ENCODE measurements at regions not wholly inside any gene's neighbourhood (a gene's known extent, or its start where the extent isn't known, plus 50 kb on each side); places are given as distances from the start of the nearest gene placed in this dataset.
A peak's percentile ranks its signal among the peaks of the same experiment; 100 is the strongest.

- TF ChIP-seq, protein P1, sequence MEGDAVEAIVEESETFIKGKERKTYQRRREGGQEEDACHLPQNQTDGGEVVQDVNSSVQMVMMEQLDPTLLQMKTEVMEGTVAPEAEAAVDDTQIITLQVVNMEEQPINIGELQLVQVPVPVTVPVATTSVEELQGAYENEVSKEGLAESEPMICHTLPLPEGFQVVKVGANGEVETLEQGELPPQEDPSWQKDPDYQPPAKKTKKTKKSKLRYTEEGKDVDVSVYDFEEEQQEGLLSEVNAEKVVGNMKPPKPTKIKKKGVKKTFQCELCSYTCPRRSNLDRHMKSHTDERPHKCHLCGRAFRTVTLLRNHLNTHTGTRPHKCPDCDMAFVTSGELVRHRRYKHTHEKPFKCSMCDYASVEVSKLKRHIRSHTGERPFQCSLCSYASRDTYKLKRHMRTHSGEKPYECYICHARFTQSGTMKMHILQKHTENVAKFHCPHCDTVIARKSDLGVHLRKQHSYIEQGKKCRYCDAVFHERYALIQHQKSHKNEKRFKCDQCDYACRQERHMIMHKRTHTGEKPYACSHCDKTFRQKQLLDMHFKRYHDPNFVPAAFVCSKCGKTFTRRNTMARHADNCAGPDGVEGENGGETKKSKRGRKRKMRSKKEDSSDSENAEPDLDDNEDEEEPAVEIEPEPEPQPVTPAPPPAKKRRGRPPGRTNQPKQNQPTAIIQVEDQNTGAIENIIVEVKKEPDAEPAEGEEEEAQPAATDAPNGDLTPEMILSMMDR (IDR thresholded peaks at IDR 0.05) = no peak
- TF ChIP-seq POLR2A (IDR thresholded peaks at IDR 0.05) = no peak
- intact Hi-C loops (cut with DNase I; ENCODE audit: low total_unique reads) = loop anchor here (5.0 kb wide), 1 partner anchor 1678 kb away; no protein-coding TSS in a partner anchor
- no peak overlapping the region for H3K4me3 ChIP-seq (ENCODE audit: low read depth, poor library complexity, severe bottlenecking)
- WGBS, 2 donors = 42% methylated on average over 12 to 13 of the region's 13 CpGs
- no peak for DNase-seq (ENCODE audit: low spot score in 2 of 2)
Measured at GRCh38 chr6:165835410-165835851, 172.4 kb upstream of the PDE10A start.

DNA sequence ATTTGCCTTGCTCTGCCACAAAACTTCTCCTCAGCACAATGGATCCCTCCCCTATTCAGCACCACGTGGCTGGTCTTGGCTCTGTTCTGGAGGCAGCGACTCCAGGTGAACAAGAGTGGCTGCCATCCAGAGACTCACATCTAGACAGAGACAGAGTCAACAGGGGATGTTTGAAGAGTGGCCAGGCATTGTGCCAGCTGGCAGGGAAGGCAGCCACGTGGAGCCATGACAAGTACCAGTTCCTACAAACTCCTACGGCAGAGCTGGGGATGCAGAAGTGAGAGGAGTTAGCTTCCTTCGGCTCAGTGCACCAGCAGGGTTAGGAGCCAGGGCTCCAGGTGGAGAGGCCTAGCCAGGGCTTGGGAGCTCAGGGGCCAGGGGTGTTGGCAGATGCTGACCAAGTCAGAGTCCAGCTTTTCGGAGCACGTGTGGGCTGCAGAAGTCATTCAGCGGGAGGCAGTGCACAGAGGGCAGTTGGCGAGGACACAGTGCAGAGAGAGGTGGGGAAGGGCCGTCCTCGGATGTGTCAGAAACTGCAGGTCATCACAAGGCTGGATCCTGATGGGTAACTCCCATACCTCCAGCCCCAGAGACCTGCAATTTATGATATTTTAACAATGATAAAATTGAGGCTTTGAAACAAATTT, 171.7 kb upstream of the PDE10A start:
- 37 to 40% methylated on average over 10 to 11 of the region's 11 CpGs for WGBS, 2 donors
- intact Hi-C loops (cut with DNase I; ENCODE audit: low total_unique reads) = loop anchor here (5.0 kb wide), 1 partner anchor 1677 kb away; no protein-coding TSS in a partner anchor

GRCh38 chr6:165833355-165833754, 170.3 kb upstream of the PDE10A start:
- TF ChIP-seq POLR2A (IDR thresholded peaks at IDR 0.05) = no peak
- TF ChIP-seq, protein P1 (IDR thresholded peaks at IDR 0.05) = no peak
- 61 to 77% methylated on average over 3 of the region's 3 CpGs for WGBS, 2 donors

More for the DNA sequence above, 171.7 kb upstream of the PDE10A start:
- TF ChIP-seq, protein P1 (IDR thresholded peaks at IDR 0.05) = no peak
- no peak for TF ChIP-seq POLR2A (IDR thresholded peaks at IDR 0.05)
- peak in 1 of 2 donors; percentile 26 for DNase-seq (ENCODE audit: low spot score in 2 of 2)
- H3K4me3 ChIP-seq (ENCODE audit: low read depth, poor library complexity, severe bottlenecking) = no peak overlapping the region

DNA sequence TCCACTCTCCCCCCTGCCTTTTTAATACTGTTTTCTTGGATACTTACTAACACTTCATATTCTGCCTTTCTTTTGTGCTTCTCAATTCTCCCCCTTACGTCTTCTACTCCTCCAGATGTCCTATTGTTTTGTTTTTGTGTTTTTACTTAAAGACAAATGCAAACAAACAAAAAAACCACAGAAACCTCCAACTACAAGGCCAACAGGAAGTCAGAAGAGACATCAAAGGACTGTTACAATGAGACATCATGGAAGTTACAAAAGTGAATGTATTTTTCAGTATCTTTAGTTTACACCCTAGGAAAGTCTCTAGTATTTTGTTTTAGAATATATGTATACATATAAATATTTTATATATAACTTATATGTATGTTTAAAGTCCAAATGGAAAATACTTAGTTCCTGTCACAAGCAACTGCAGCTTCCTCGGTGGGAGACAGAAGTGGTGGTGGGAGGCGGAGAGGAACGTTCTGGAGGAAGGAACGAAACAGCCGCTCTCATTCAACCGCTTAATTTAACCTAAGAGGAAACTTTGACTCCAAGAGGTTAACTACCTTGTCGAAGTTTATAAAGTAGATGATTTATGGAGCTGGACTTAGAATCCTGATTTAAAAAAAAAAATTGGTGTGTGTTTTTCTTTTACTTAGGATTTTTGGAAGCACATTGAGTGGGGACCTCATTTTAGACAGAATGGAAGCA, 168.9 kb upstream of the PDE10A start:
- intact Hi-C loops (cut with DNase I; ENCODE audit: low total_unique reads) = no loop called here
- TF ChIP-seq, protein P1 (IDR thresholded peaks at IDR 0.05) = no peak
- TF ChIP-seq POLR2A (IDR thresholded peaks at IDR 0.05) = no peak
- no peak overlapping the region for H3K4me3 ChIP-seq (ENCODE audit: low read depth, poor library complexity, severe bottlenecking)
- WGBS, 2 donors = 67% methylated on average over 8 of the region's 8 CpGs
- DNase-seq (ENCODE audit: low spot score in 2 of 2) = no peak

More at GRCh38 chr6:165833355-165833754, 170.3 kb upstream of the PDE10A start:
- DNase-seq (ENCODE audit: low spot score in 2 of 2) = no peak
- intact Hi-C loops (cut with DNase I; ENCODE audit: low total_unique reads) = no loop called here
- no peak overlapping the region for H3K4me3 ChIP-seq (ENCODE audit: low read depth, poor library complexity, severe bottlenecking)

GRCh38 chr6:165830761-165831160, 167.7 kb upstream of the PDE10A start:
- TF ChIP-seq POLR2A (IDR thresholded peaks at IDR 0.05) = no peak
- TF ChIP-seq, protein P1 (IDR thresholded peaks at IDR 0.05) = no peak
- DNase-seq (ENCODE audit: low spot score in 2 of 2) = no peak
- no peak overlapping the region for H3K4me3 ChIP-seq (ENCODE audit: low read depth, poor library complexity, severe bottlenecking)
- intact Hi-C loops (cut with DNase I; ENCODE audit: low total_unique reads) = no loop called here
- WGBS, 2 donors = 94 to 98% methylated on average over 5 of the region's 5 CpGs

Data from lower leg skin (tissue), 4 donors.